H9 (cell line): ENCODE measurements at regions not wholly inside any gene's neighbourhood (a gene's known extent, or its start where the extent isn't known, plus 50 kb on each side); places are given as distances from the start of the nearest gene placed in this dataset.

Experiments
- DNase-seq: peaks from one replicate; pipeline ENCODE4 v3.0.0-alpha.2; 2017
- H2AFZ ChIP-seq: one replicate; pipeline ENCODE4 v1.6.1; 2013; ENCODE audit warnings: mild to moderate bottlenecking, low read length, control low read depth, moderate library complexity
- H2AK5ac ChIP-seq: 2 replicates; pipeline ENCODE4 v1.6.1; 2013; ENCODE audit warnings: low read length, control low read depth, mixed read lengths; ENCODE audit not compliant: insufficient read length
- H2BK120ac ChIP-seq: one replicate; pipeline ENCODE4 v1.6.1; 2013; ENCODE audit warnings: low read depth, mild to moderate bottlenecking, low read length, control low read depth, inconsistent platforms; ENCODE audit not compliant: poor library complexity, severe bottlenecking
- H2BK12ac ChIP-seq: 2 replicates; pipeline ENCODE4 v1.6.1; 2013; ENCODE audit warnings: low read length, control low read depth, mixed read lengths, low read depth; ENCODE audit not compliant: insufficient read length
- H2BK15ac ChIP-seq: 2 replicates; pipeline ENCODE4 v1.6.1; 2013; ENCODE audit warnings: low read depth, low read length, control low read depth
- H2BK20ac ChIP-seq: one replicate; pipeline ENCODE4 v1.6.1; 2013; ENCODE audit warnings: low read depth, mild to moderate bottlenecking, low read length, control low read depth, inconsistent platforms; ENCODE audit not compliant: poor library complexity, severe bottlenecking
- H2BK5ac ChIP-seq: 2 replicates; pipeline ENCODE4 v1.6.1; 2013; ENCODE audit warnings: low read length, control low read depth, mixed read lengths; ENCODE audit not compliant: insufficient read length
- H3K14ac ChIP-seq: 2 replicates; pipeline ENCODE4 v1.6.1; 2013; ENCODE audit warnings: low read length, control low read depth; ENCODE audit not compliant: insufficient read depth
- H3K18ac ChIP-seq: 2 replicates; pipeline ENCODE4 v1.6.1; 2013; ENCODE audit warnings: low read depth, mild to moderate bottlenecking, mixed read lengths, low read length, control low read depth; ENCODE audit not compliant: insufficient read length
- H3K23ac ChIP-seq: 2 replicates; pipeline ENCODE4 v1.6.1; 2013; ENCODE audit warnings: low read length, control low read depth, mixed read lengths, low read depth; ENCODE audit not compliant: insufficient read length
- H3K23me2 ChIP-seq: 2 replicates; pipeline ENCODE4 v1.6.1; 2013; ENCODE audit warnings: low read depth, mild to moderate bottlenecking, mixed read lengths, low read length, control low read depth; ENCODE audit not compliant: insufficient read length, poor library complexity, severe bottlenecking
- H3K27ac ChIP-seq: 2 replicates; pipeline ENCODE4 v1.5.1; 2013; ENCODE audit warnings: low read length, control low read depth, mixed read lengths, low read depth; ENCODE audit not compliant: insufficient read length
- H3K27me3 ChIP-seq: 2 replicates; pipeline ENCODE4 v1.6.1; 2013; ENCODE audit warnings: low read length, control low read depth, inconsistent platforms; ENCODE audit not compliant: insufficient read depth
- H3K4ac ChIP-seq: 2 replicates; pipeline ENCODE4 v1.6.1; 2013; ENCODE audit warnings: low read depth, mild to moderate bottlenecking, control low read depth, inconsistent platforms, low read length, moderate library complexity
- H3K4me1 ChIP-seq: 2 replicates; pipeline ENCODE4 v1.6.1; 2013; ENCODE audit warnings: low read length, control low read depth, inconsistent platforms; ENCODE audit not compliant: insufficient read depth
- H3K4me2 ChIP-seq: 2 replicates; pipeline ENCODE4 v1.6.1; 2013; ENCODE audit warnings: low read length, control low read depth, mixed read lengths; ENCODE audit not compliant: insufficient read length, insufficient read depth
- H3K56ac ChIP-seq: 2 replicates; pipeline ENCODE4 v1.6.1; 2013; ENCODE audit warnings: low read depth, mild to moderate bottlenecking, mixed read lengths, low read length, control low read depth; ENCODE audit not compliant: insufficient read length
- H3K79me1 ChIP-seq: 2 replicates; pipeline ENCODE4 v1.6.1; 2013; ENCODE audit warnings: low read depth, mild to moderate bottlenecking, moderate library complexity, low read length, control low read depth, inconsistent platforms; ENCODE audit not compliant: insufficient read depth, poor library complexity, severe bottlenecking
- H3K79me2 ChIP-seq: 2 replicates; pipeline ENCODE4 v1.6.1; 2013; ENCODE audit warnings: low read length, control low read depth, inconsistent platforms; ENCODE audit not compliant: insufficient read depth
- H3K9ac ChIP-seq: 2 replicates; pipeline ENCODE4 v1.6.1; 2013; ENCODE audit warnings: low read length, control low read depth, mixed read lengths; ENCODE audit not compliant: insufficient read length; ENCODE audit errors: extremely low read depth
- H3K9me3 ChIP-seq: one replicate; pipeline ENCODE4 v1.6.1; 2013; ENCODE audit warnings: low read depth, low read length, inconsistent platforms; ENCODE audit not compliant: control insufficient read depth
- H3T11ph ChIP-seq: one replicate; pipeline ENCODE4 v1.6.1; 2013; ENCODE audit warnings: mild to moderate bottlenecking, low read length, control low read depth, inconsistent platforms
- H4K20me1 ChIP-seq: one replicate; pipeline ENCODE4 v1.6.1; 2013; ENCODE audit not compliant: control insufficient read depth, insufficient read length, insufficient read depth
- H4K5ac ChIP-seq: 2 replicates; pipeline ENCODE4 v1.6.1; 2013; ENCODE audit warnings: low read depth, mild to moderate bottlenecking, mixed read lengths, low read length, control low read depth; ENCODE audit not compliant: insufficient read length
- H4K8ac ChIP-seq: replicated peaks from 2 replicates; pipeline ENCODE4 v1.6.1; 2013; ENCODE audit warnings: low read length, control low read depth, mixed read lengths, low read depth; ENCODE audit not compliant: insufficient read length
- H4K91ac ChIP-seq: 2 replicates; pipeline ENCODE4 v1.6.1; 2013; ENCODE audit warnings: low read depth, mild to moderate bottlenecking, moderate library complexity, mixed read lengths, low read length, control low read depth; ENCODE audit not compliant: insufficient read length
- H3K27ac Mint-ChIP-seq, 3 experiments: 2 replicates in 2 of 3; 3 replicates in 1 of 3; pipeline ENCODE4 v1.8.0; 2020 to 2021; ENCODE audit warnings: mixed read lengths in 3 of 3, mild to moderate bottlenecking in 1 of 3, moderate library complexity in 1 of 3
- H3K27me3 Mint-ChIP-seq: 2 replicates; pipeline ENCODE4 v1.8.0; 2021; ENCODE audit warnings: low read depth, mild to moderate bottlenecking, moderate library complexity, mixed read lengths
- H3K36me3 Mint-ChIP-seq, 3 experiments: 2 replicates in 2 of 3; 3 replicates in 1 of 3; pipeline ENCODE4 v1.8.0; 2020 to 2021; ENCODE audit warnings: low read depth in 3 of 3, mixed read lengths in 3 of 3; ENCODE audit not compliant: insufficient read depth in 1 of 3
- H3K4me1 Mint-ChIP-seq, 2 experiments: 2 replicates each; pipeline ENCODE4 v1.8.0; 2020; ENCODE audit warnings: mixed read lengths in 2 of 2
- H3K4me3 Mint-ChIP-seq, 2 experiments: 2 replicates in 1 of 2; 3 replicates in 1 of 2; pipeline ENCODE4 v1.8.0; 2020 to 2021; ENCODE audit warnings: mild to moderate bottlenecking in 2 of 2, mixed read lengths in 2 of 2, moderate library complexity in 1 of 2
- H3K9me3 Mint-ChIP-seq, 2 experiments: 2 replicates in 1 of 2; 3 replicates in 1 of 2; pipeline ENCODE4 v1.8.0; 2020; ENCODE audit warnings: mild to moderate bottlenecking in 2 of 2, mixed read lengths in 2 of 2, moderate library complexity in 1 of 2
- WGBS: extraction: QIAGEN DNeasy Blood & Tissue Kit; methylation state at CpG from one replicate; pipeline ENCODE4 v1.1.7; 2013; ENCODE audit warnings: missing lambda C conversion rate, low lambda C conversion rate, mixed read lengths; ENCODE audit not compliant: insufficient read length; ENCODE audit errors: extremely low coverage; 5-methylcytosine and 5-hydroxymethylcytosine counted together
- TF ChIP-seq, protein P1 (sequence below): fragments of 200-600 bp; sonication (generic); conservative IDR thresholded peaks from 3 replicates; pipeline ENCODE4 v1.8.0; 2021; ENCODE audit warnings: antibody characterized with exemption, mild to moderate bottlenecking

DNA sequence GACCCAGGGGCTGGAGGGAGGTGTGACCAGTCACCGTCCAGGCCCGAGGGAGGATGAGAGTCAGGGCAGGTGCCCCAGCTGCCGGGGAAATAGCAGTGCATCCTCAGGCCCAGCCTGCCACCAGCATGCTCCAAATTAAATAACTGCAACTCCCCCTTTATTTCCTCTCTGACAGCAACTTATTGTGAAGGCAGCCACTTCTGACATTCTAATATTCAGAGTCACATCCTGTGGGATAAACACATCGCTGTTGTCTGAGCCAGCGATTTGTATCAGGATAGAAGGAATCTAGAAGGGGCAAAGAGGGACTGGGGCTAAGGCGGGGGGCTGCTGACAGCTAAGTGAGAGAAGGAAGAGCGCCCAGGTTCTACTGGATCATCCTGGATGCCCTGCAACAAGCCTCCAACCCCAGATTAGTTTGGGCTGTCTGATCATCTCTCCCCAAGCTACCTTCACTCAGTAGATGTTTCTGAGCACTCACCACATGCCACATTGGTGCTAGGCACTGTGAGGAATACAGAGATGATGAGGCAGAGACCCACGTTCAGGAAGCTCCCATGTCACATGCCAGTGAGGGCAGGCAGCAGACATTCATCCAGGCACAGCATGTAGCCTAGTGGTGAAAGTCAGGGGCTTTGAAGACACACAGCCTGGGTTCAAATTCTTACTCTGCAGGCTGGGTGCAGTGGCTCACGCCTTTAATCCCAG is 214.1 kb downstream of the BUD13 start:
- Histone ChIP-seq H3K79me1 (no peaks in the 10 kb centered on the region), H3K23ac (no peak overlapping the region), H2BK5ac (no peak overlapping the region), H3K9ac (no peak overlapping the region), H3K18ac (no peak overlapping the region), H3K4ac (no peak overlapping the region), H3K4me2 (no peak overlapping the region), H4K5ac (no peak overlapping the region), H3K4me1 (no peaks in the 10 kb centered on the region), H3K27me3 (no peaks in the 10 kb centered on the region; the same call in 1 of the 2 replicates), H3K27ac (no peak overlapping the region), H3K9me3 (no peaks in the 10 kb centered on the region), H3T11ph (no peak overlapping the region), H2BK12ac (no peak overlapping the region), H4K91ac (no peak overlapping the region), H2AFZ (no peak overlapping the region), H3K56ac (no peak overlapping the region), H2BK15ac (no peak overlapping the region), H2AK5ac (no peak overlapping the region), H2BK120ac (no peak overlapping the region), H4K20me1 (no peaks in the 10 kb centered on the region), H4K8ac (no peak overlapping the region), H3K79me2 (no peaks in the 10 kb centered on the region), H3K23me2 (no peaks in the 10 kb centered on the region), H3K14ac (no peak overlapping the region; the same call in 1 of the 2 replicates), H2BK20ac (no peak overlapping the region)
- H3K4me1 Mint-ChIP-seq: peaks cover 6 to 12% of the 10 kb centered on the region in 2 experiments; a peak in 3 of 4 replicates
- no peak overlapping the region for H3K27ac Mint-ChIP-seq
- DNase-seq: no peak
- H3K27me3 Mint-ChIP-seq: peaks cover 80% of the 10 kb centered on the region
- no peaks in the 10 kb centered on the region; a peak in 1 of 5 replicates for H3K9me3 Mint-ChIP-seq
- H3K36me3 Mint-ChIP-seq: no peaks in the 10 kb centered on the region
- no peak overlapping the region for H3K4me3 Mint-ChIP-seq
- TF ChIP-seq, protein P1, sequence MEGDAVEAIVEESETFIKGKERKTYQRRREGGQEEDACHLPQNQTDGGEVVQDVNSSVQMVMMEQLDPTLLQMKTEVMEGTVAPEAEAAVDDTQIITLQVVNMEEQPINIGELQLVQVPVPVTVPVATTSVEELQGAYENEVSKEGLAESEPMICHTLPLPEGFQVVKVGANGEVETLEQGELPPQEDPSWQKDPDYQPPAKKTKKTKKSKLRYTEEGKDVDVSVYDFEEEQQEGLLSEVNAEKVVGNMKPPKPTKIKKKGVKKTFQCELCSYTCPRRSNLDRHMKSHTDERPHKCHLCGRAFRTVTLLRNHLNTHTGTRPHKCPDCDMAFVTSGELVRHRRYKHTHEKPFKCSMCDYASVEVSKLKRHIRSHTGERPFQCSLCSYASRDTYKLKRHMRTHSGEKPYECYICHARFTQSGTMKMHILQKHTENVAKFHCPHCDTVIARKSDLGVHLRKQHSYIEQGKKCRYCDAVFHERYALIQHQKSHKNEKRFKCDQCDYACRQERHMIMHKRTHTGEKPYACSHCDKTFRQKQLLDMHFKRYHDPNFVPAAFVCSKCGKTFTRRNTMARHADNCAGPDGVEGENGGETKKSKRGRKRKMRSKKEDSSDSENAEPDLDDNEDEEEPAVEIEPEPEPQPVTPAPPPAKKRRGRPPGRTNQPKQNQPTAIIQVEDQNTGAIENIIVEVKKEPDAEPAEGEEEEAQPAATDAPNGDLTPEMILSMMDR: no peak
- WGBS: no CpG with 5 or more reads among the region's 9 CpGs
